GM13977 (cell line): ENCODE measurements at regions not wholly inside any gene's neighbourhood (a gene's known extent, or its start where the extent isn't known, plus 50 kb on each side); places are given as distances from the start of the nearest gene placed in this dataset.

ENCODE experiments used
- DNase-seq: peaks from one replicate; pipeline ENCODE4 v3.0.0; 2012; ENCODE audit warnings: low spot score
- CTCF ChIP-seq: IDR thresholded peaks from 2 replicates; pipeline ENCODE4 v1.5.1; 2012; ENCODE audit warnings: mild to moderate bottlenecking, control low read depth; ENCODE audit not compliant: insufficient read depth; ENCODE audit errors: extremely low read depth, missing control alignments
- in situ Hi-C: fragments of 300-500 bp; cut with MboI; formaldehyde crosslinking; loops from one replicate; pipeline ENCODE4 v1.12.0; 2022; ENCODE audit warnings: low sequenced_read_pairs, low pct_unique_long_range_greater_than_20kb, mixed read lengths, inconsistent platforms; ENCODE audit not compliant: unreplicated experiment

- no peak for DNase-seq
- in situ Hi-C loops, result no loop called here
- no peak for TF ChIP-seq CTCF
These were observed 353.3 kb upstream of the ZMIZ1 start for GRCh38 chr10:78715435-78715834.

- in situ Hi-C loops, result no loop called here
- no peak for DNase-seq
- TF ChIP-seq CTCF, result no peak
These were observed 352.6 kb upstream of the ZMIZ1 start for GRCh38 chr10:78716043-78716660.

GRCh38 chr10:78717200-78717599, 351.6 kb upstream of the ZMIZ1 start:
- DNase-seq, result no peak
- in situ Hi-C loops, result no loop called here
- TF ChIP-seq CTCF, result no peak

GRCh38 chr10:78718032-78718572, 350.7 kb upstream of the ZMIZ1 start:
- in situ Hi-C loops, result no loop called here
- DNase-seq, result no peak
- TF ChIP-seq CTCF, result no peak

GRCh38 chr10:78719276-78719675, 349.5 kb upstream of the ZMIZ1 start:
- TF ChIP-seq CTCF, result no peak
- no peak for DNase-seq
- in situ Hi-C loops, result no loop called here

GRCh38 chr10:78720091-78720490, 348.7 kb upstream of the ZMIZ1 start:
- DNase-seq, result no peak
- no peak for TF ChIP-seq CTCF
- in situ Hi-C loops, result no loop called here
